ENCODE measurements at regions not wholly inside any gene's neighbourhood (a gene's known extent, or its start where the extent isn't known, plus 50 kb on each side); places are given as distances from the start of the nearest gene placed in this dataset.

DNA sequence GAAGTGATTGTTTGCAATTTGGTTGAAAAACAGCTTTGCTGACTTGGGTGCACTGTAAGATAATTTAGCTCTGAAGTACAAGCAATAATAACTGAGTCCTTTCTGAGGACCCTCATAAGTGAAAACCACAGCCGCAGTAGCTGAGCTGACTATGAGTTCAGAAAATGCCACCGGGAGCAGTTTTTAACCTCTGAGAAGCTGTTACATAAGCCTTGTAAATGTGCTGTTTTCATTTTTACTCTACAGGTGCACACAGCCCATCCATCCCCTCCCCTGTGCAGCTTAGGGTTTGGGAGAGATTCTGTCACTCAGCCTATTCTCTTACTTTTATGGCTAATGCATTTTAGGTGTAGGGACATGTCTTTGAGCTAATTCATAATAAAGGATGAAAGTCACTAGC lies 255.5 kb upstream of the C11orf87 start:
- Histone ChIP-seq H3K18ac (ENCODE audit: extremely low read depth, low read length) (no peak overlapping the region), H2BK5ac (ENCODE audit: low read depth, low read length) (no peak overlapping the region), H2BK15ac (ENCODE audit: low read length) (no peak overlapping the region), H3K4ac (replicated peaks; ENCODE audit: insufficient read length, low read depth, low read length) (no peak overlapping the region), H3K27me3 (replicated peaks in 1 of 4; ENCODE audit: control insufficient read depth in 3 of 4, extremely low read depth in 1 of 4, insufficient read depth in 3 of 4, low read length in 3 of 4) (no peaks in the 10 kb centered on the region), H2BK12ac (ENCODE audit: low read depth, low read length) (no peak overlapping the region), H3K79me2 (ENCODE audit: control insufficient read depth in 1 of 2, insufficient read depth in 2 of 2, low read length in 2 of 2) (no peaks in the 10 kb centered on the region), H3K4me3 (ENCODE audit: extremely low read depth in 1 of 4, insufficient read depth in 2 of 4, low read depth in 3 of 4, low read length in 4 of 4) (no peak overlapping the region), H3K9ac (replicated peaks in 1 of 4; ENCODE audit: extremely low read depth in 1 of 4, low read depth in 3 of 4, low read length in 3 of 4) (no peak overlapping the region), H4K8ac (ENCODE audit: extremely low read depth, insufficient read depth, low read length) (no peak overlapping the region), H3K36me3 (ENCODE audit: control insufficient read depth in 2 of 4, insufficient read depth in 4 of 4, low read length in 3 of 4) (no peaks in the 10 kb centered on the region), H2AFZ (ENCODE audit: low read length) (no peak overlapping the region), H2AK5ac (ENCODE audit: low read depth, low read length) (no peak overlapping the region), H3K14ac (ENCODE audit: insufficient read length) (no peak overlapping the region), H3K27ac (ENCODE audit: low read depth, low read length) (no peak overlapping the region), H3K23ac (ENCODE audit: insufficient read length) (no peak overlapping the region), H3K23me2 (ENCODE audit: low read depth, low read length) (no peaks in the 10 kb centered on the region; the same call in 1 of the 2 replicates), H3K56ac (replicated peaks; ENCODE audit: insufficient read length, low read depth, low read length) (no peak overlapping the region), H2BK120ac (replicated peaks; ENCODE audit: low read depth, low read length) (no peak overlapping the region), H4K5ac (ENCODE audit: insufficient read length, low read depth, low read length) (no peak overlapping the region), H3K4me1 (replicated peaks in 1 of 4; ENCODE audit: control insufficient read depth in 3 of 4, insufficient read depth in 4 of 4, low read length in 3 of 4) (no peaks in the 10 kb centered on the region), H4K91ac (replicated peaks; ENCODE audit: insufficient read length, low read length) (no peak overlapping the region), H3K9me3 (ENCODE audit: insufficient read depth in 2 of 2, low read depth in 1 of 2, low read length in 1 of 2) (no peaks in the 10 kb centered on the region), H3K79me1 (ENCODE audit: low read depth, low read length) (no peaks in the 10 kb centered on the region), H3K4me2 (ENCODE audit: insufficient read depth in 1 of 2, low read depth in 2 of 2, low read length in 2 of 2) (no peak overlapping the region), H4K20me1 (replicated peaks in 1 of 2; ENCODE audit: control insufficient read depth in 1 of 2, insufficient read depth in 2 of 2, low read length in 2 of 2) (no peaks in the 10 kb centered on the region), H2BK20ac (ENCODE audit: low read length) (no peak overlapping the region)
- ChIA-PET POLR2A (ENCODE audit: partially characterized antibody) (interaction anchor here (1.0 kb wide), 1 partner anchor 54 kb away, joined by 3 read pairs; no protein-coding TSS in a partner anchor), CTCF (ENCODE audit: partially characterized antibody) (no interaction called here)
- no peak for TF ChIP-seq HDAC2 (IDR thresholded peaks at IDR 0.05; ENCODE audit: borderline replicate concordance in 1 of 2, low read depth in 2 of 2, low read length in 2 of 2)
- no peak for TF ChIP-seq CTBP2 (IDR thresholded peaks at IDR 0.05; ENCODE audit: borderline replicate concordance, insufficient read depth, insufficient read length, low read length)
- no peak for DNase-seq (ENCODE audit: low read depth in 1 of 2, low spot score in 2 of 2)
- 83% methylated on average over 2 of the region's 2 CpGs; no CpG with 5 or more reads in 1 of the 2 experiments for WGBS, 2 experiments (ENCODE audit: extremely low coverage in 1 of 2, insufficient coverage in 1 of 2, insufficient read length in 1 of 2, insufficient replicate concordance in 2 of 2, low coverage in 1 of 2, low lambda C conversion rate in 2 of 2, missing lambda C conversion rate in 1 of 2)
- FAIRE-seq, result no peak
